Uterus (tissue), 3 donors: ENCODE measurements at regions not wholly inside any gene's neighbourhood (a gene's known extent, or its start where the extent isn't known, plus 50 kb on each side); places are given as distances from the start of the nearest gene placed in this dataset.
"Not testable (repeated sequence)": the region's sequence is repeated elsewhere in the genome, so short reads cannot be mapped to it uniquely, and the experiment has no call there.

Source experiments
- DNase-seq, 2 donors: peaks; one replicate each; pipeline ENCODE4 v3.0.0-alpha.2; 2019 to 2020
- H3K27ac ChIP-seq, 2 donors: fragments of 200-600 bp; sonication (generic); 1 replicate in 1 of 2; 2 replicates in 1 of 2; pipeline ENCODE4 v1.5.1; 2016 to 2018
- H3K27me3 ChIP-seq, 2 donors: fragments of 200-600 bp; sonication (generic); one replicate each; pipeline ENCODE4 v1.5.1; 2018 to 2019; ENCODE audit warnings: control low read depth in 1 of 2
- H3K36me3 ChIP-seq, 2 donors: fragments of 200-600 bp; sonication (generic); one replicate each; pipeline ENCODE4 v1.5.1; 2019; ENCODE audit warnings: control low read depth in 1 of 2
- H3K4me1 ChIP-seq, 2 donors: fragments of 200-600 bp; sonication (generic); one replicate each; pipeline ENCODE4 v1.5.1; 2018 to 2019; ENCODE audit warnings: control low read depth in 1 of 2
- H3K4me3 ChIP-seq, 2 donors: fragments of 200-600 bp; sonication (generic); 1 replicate in 1 of 2; 2 replicates in 1 of 2; pipeline ENCODE4 v1.5.1; 2018 to 2019; ENCODE audit warnings: mild to moderate bottlenecking in 1 of 2
- H3K9me3 ChIP-seq, 2 donors: fragments of 200-600 bp; sonication (generic); one replicate each; pipeline ENCODE4 v1.5.1; 2019; ENCODE audit warnings: control low read depth in 1 of 2
- POLR2A ChIP-seq, 2 donors: fragments of 450-650 bp; IDR thresholded peaks; one replicate each; pipeline ENCODE4 v1.6.1; 2016; ENCODE audit warnings: antibody characterized with exemption in 2 of 2, mild to moderate bottlenecking in 1 of 2, moderate library complexity in 1 of 2
- intact Hi-C: fragments of 100-400 bp; cut with DNase I; formaldehyde crosslinking; loops from one replicate; pipeline ENCODE4 v1.15.1; 2023; ENCODE audit warnings: low total_unique reads
- TF ChIP-seq, protein P1 (sequence below), 4 experiments: fragments of 200-600 bp in 2 of 4; fragments of 450-650 bp in 2 of 4; sonication (generic) in 2 of 4; IDR thresholded peaks; one replicate each; pipeline ENCODE4 v1.5.1; 2016 to 2019; ENCODE audit warnings: antibody characterized with exemption in 4 of 4, mild to moderate bottlenecking in 2 of 4, moderate library complexity in 1 of 4
- donor health status: DM: yes; HTN: yes; CAD: no.

GRCh38 chr12:67486671-67487070 is 161.9 kb upstream of the DYRK2 start:
- Histone ChIP-seq H3K9me3 (no peaks in the 10 kb centered on the region), H3K4me1 (no peaks in the 10 kb centered on the region), H3K27me3 (no peaks in the 10 kb centered on the region), H3K36me3 (no peaks in the 10 kb centered on the region), H3K27ac (no peak overlapping the region), H3K4me3 (no peak overlapping the region)
- no peak for DNase-seq
- TF ChIP-seq POLR2A (IDR thresholded peaks at IDR 0.05) = no peak
- TF ChIP-seq, protein P1, sequence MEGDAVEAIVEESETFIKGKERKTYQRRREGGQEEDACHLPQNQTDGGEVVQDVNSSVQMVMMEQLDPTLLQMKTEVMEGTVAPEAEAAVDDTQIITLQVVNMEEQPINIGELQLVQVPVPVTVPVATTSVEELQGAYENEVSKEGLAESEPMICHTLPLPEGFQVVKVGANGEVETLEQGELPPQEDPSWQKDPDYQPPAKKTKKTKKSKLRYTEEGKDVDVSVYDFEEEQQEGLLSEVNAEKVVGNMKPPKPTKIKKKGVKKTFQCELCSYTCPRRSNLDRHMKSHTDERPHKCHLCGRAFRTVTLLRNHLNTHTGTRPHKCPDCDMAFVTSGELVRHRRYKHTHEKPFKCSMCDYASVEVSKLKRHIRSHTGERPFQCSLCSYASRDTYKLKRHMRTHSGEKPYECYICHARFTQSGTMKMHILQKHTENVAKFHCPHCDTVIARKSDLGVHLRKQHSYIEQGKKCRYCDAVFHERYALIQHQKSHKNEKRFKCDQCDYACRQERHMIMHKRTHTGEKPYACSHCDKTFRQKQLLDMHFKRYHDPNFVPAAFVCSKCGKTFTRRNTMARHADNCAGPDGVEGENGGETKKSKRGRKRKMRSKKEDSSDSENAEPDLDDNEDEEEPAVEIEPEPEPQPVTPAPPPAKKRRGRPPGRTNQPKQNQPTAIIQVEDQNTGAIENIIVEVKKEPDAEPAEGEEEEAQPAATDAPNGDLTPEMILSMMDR (IDR thresholded peaks at IDR 0.05) = no peak
- intact Hi-C loops = no loop called here

DNA sequence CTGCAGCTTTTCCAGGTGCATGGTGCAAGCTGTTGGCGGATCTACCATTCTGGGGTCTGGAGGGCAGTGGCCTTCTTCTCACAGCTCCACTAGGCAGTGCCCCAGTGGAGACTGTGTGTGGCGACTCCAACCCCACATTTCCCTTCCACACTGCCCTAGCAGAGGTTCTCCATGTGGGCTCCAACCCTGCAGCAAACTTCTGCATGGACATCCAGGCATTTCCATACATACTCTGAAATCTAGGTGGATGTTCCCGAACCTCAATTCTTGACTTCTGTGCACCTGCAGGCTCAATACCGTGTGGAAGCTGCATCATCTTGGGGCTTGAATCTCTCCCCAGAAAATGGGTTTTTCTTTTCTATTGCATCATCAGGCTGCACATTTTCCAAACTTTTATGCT is 160.2 kb upstream of the DYRK2 start:
- H3K27ac ChIP-seq, intact Hi-C loops, H3K36me3 ChIP-seq, H3K9me3 ChIP-seq, H3K27me3 ChIP-seq, H3K4me3 ChIP-seq, H3K4me1 ChIP-seq, DNase-seq: not testable (repeated sequence)

DNA sequence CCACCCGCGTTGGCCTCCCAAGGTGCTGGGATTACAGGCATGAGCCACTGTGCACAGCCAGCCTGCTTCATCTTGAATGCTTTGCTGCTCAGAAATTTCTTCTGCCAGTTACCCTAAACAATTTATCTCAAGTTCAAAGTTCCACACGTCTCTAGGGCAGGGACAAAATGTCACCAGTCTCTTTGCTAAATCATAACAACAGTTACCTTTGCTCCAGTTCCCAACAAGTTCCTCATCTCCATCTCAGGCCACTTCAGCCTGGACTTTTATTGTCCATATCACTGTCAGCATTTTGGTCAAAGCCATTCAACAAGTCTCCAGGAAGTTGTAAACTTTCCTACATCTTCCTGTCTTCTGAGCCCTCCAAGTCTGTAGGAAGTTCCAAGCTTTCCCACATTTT is 159.5 kb upstream of the DYRK2 start:
- Histone ChIP-seq H3K36me3 (no peaks in the 10 kb centered on the region), H3K27ac (no peak overlapping the region), H3K27me3 (no peaks in the 10 kb centered on the region), H3K9me3 (no peaks in the 10 kb centered on the region), H3K4me1 (no peaks in the 10 kb centered on the region), H3K4me3 (no peak overlapping the region)
- TF ChIP-seq, protein P1 (IDR thresholded peaks at IDR 0.05) = no peak
- TF ChIP-seq POLR2A (IDR thresholded peaks at IDR 0.05) = no peak
- no peak for DNase-seq
- intact Hi-C loops = no loop called here

DNA sequence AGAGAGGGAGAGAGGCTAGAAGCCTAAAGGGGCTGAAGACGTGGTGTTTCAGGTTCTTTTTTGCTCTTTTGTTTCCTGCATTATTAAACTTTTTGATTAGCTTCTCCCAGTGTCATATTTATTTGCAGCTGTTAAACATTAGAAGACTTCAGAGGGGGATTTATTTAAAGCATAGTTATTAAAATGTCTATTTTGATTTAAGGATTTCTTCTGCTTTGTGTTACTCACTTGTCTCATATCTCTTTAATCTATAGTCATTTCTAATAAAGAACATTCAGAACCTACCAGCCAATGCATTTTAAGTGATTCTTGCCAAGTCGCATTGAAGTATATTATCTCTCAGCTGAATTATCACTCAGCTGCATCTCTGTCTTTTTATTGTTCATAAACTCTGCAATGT is 152.0 kb upstream of the DYRK2 start:
- Histone ChIP-seq H3K27me3 (no peaks in the 10 kb centered on the region), H3K4me3 (no peak overlapping the region), H3K4me1 (no peaks in the 10 kb centered on the region), H3K36me3 (no peaks in the 10 kb centered on the region), H3K9me3 (no peaks in the 10 kb centered on the region), H3K27ac (no peak overlapping the region)
- TF ChIP-seq, protein P1 (IDR thresholded peaks at IDR 0.05) = no peak
- TF ChIP-seq POLR2A (IDR thresholded peaks at IDR 0.05) = no peak
- no peak for DNase-seq
- intact Hi-C loops = no loop called here

DNA sequence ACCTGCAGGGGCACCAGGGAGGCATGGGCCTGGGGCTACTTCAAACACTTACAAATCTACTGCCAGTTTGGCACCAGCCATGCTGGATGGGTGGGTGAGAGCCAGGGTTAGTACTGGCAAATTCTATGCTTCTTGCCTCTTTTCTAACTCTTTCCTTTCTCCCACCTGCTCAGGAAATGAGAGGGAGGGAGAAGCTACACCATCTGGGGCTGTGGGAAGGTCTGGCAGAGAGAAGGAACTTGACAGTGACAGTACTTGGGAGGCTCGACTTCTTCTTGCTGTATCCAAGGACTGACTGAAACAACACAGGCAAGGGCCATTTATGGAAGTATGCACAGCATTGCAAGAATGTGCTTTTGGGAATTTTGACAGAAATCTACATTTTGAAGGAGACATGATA is 149.6 kb upstream of the DYRK2 start:
- Histone ChIP-seq H3K4me1 (no peaks in the 10 kb centered on the region), H3K4me3 (no peak overlapping the region), H3K27ac (no peak overlapping the region), H3K27me3 (no peaks in the 10 kb centered on the region), H3K36me3 (no peaks in the 10 kb centered on the region), H3K9me3 (no peaks in the 10 kb centered on the region)
- DNase-seq = no peak
- TF ChIP-seq POLR2A (IDR thresholded peaks at IDR 0.05) = no peak
- TF ChIP-seq, protein P1 (IDR thresholded peaks at IDR 0.05) = no peak
- intact Hi-C loops = no loop called here

GRCh38 chr12:67501362-67501761 is 147.2 kb upstream of the DYRK2 start:
- H3K4me1 ChIP-seq = no peaks in the 10 kb centered on the region
- no peak overlapping the region for H3K27ac ChIP-seq
- no peaks in the 10 kb centered on the region for H3K36me3 ChIP-seq
- H3K27me3 ChIP-seq = no peaks in the 10 kb centered on the region
- no peak overlapping the region for H3K4me3 ChIP-seq
- intact Hi-C loops = no loop called here
- TF ChIP-seq, protein P1 (IDR thresholded peaks at IDR 0.05) = no peak
- no peak for TF ChIP-seq POLR2A (IDR thresholded peaks at IDR 0.05)
- DNase-seq = no peak
- no peaks in the 10 kb centered on the region for H3K9me3 ChIP-seq
